CMK (cell line): ENCODE measurements at regions not wholly inside any gene's neighbourhood (a gene's known extent, or its start where the extent isn't known, plus 50 kb on each side); places are given as distances from the start of the nearest gene placed in this dataset.
A peak's percentile ranks its signal among the peaks of the same experiment; 100 is the strongest.

Experiments used
- DNase-seq: peaks from one replicate; pipeline ENCODE4 v3.0.0-alpha.2; 2010; ENCODE audit warnings: low read depth

GRCh38 chr5:93107141-93107540 lies 473.9 kb downstream of the NR2F1-AS1 start:
- DNase-seq, result no peak

DNA sequence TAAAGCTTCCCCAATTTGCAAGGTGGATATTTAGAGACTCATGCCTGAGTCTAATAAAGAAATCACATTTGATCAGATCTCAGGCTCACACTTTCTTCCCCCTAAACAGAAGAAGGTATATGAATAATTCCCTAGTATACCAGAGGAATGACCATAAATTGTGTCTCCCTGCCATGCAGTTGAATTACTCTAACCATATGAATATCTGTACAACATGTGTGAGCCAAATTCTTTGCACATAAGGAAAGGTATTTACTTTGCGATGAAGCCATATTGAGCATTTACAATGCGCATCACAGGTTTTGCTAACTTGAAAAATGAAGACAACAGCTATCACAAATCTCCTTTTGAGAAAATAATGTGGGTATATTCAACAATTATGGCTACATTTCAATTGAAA lies 479.4 kb downstream of the NR2F1-AS1 start:
- DNase-seq, result no peak

DNA sequence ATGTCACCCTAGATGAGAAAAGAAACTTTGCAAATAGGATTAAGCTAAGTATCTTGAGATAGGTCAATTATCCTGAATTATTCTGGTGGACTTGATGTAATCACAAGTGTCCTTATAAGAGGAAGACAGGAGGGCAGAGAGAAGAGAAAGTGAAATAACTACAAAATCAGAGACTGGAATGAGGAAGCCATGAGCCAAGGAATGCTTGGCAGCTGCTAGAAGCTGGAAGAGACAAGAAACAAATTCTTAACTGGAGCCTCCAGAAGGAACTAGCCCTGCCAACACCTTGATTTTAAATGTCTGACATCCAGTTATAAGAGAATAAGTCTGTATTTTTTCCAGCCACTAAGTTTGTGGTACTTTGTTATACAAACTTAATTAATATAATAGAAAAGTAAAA lies 480.0 kb downstream of the NR2F1-AS1 start:
- no peak for DNase-seq

DNA sequence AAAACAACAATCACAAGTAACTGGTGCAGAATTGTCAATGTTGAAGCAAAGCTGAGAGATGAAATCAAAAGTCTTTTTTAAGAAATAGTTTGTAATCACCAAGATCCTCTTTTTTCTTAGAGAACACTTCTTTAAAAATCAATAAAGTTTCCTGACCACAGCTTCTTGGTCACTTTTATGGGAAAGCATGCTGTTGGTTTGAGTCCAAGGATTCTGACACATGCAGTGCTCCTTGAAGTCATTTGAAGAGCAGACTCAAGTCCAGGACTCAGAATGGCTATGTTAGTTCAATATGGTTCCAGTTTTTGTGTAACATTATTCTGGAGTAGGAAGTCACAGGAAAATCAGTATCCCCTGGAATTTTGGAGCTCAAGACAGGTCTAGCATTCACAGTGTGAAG lies 480.6 kb downstream of the NR2F1-AS1 start:
- DNase-seq, result no peak

DNA sequence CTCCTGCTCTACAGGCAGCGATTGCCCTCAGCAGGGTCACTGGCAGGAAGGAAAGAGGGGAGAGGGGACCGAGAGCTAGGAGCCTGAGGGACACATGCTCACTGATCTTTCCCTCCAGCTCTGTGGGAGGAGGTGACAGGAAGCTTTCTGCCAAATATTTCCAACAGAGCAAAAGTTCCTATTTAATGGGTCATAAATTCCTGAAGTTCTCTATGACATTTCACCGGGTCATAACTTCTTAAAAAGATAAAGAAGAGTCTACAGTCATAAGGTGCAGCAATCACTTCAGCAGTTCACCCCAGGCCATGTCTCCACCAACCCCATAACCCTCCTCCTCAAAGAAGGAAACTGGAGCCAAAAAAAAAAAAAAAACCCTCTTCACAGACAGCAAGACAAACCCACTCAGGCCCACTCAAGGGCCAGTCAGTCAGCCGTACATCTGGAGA lies 481.1 kb downstream of the NR2F1-AS1 start:
- no peak for DNase-seq

GRCh38 chr5:93096561-93096960 lies 484.5 kb downstream of the NR2F1-AS1 start:
- DNase-seq, result no peak

GRCh38 chr5:93092349-93093105 lies 488.5 kb downstream of the NR2F1-AS1 start:
- no peak for DNase-seq

- DNase-seq, result no peak
These were observed 490.3 kb downstream of the NR2F1-AS1 start for GRCh38 chr5:93090698-93091097.

- DNase-seq, result no peak
These were observed 492.2 kb downstream of the NR2F1-AS1 start for GRCh38 chr5:93088592-93089389.

GRCh38 chr5:93087326-93087725 lies 493.7 kb downstream of the NR2F1-AS1 start:
- DNase-seq, result no peak

DNA sequence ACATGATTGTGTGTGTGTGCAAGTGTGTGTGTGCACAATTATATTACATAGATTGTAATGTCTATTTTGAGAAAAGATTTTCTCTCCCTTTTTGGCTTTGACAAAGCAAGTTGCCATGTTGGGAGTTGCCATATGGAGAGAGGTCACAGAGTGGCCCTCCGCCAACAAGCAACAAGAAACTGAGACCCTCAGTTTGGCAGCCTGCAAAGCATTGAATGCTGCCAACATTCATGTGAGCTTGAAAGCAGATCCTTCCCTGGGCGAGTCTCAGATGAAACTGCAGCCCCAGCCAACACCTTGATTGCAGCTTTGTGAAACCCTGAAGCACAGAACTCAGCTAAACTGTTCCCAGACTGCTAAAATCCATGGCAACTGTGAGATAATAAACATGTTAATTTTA lies 498.0 kb downstream of the NR2F1-AS1 start:
- DNase-seq, result no peak

DNA sequence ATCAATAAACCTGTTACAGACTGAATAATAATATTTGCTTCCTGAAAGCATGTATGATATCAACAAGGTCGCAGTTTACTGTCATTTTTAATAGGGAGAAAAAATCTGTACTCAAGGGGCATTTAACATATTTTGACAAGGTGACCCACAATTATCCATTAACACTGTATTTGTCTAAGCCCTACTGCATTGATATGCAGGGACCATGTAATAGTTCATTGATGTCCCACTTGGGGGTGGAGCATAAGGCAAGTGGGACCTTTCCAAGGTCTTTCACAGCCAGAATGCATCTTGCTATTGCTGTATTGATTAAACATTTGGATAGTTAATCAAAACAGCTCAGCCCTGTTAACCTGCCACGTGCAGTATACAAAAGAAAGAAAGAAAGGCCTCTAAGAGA lies 502.0 kb downstream of the NR2F1-AS1 start:
- no peak for DNase-seq

GRCh38 chr5:93078082-93079038 lies 502.7 kb downstream of the NR2F1-AS1 start:
- DNase-seq, result peak; percentile 32

DNA sequence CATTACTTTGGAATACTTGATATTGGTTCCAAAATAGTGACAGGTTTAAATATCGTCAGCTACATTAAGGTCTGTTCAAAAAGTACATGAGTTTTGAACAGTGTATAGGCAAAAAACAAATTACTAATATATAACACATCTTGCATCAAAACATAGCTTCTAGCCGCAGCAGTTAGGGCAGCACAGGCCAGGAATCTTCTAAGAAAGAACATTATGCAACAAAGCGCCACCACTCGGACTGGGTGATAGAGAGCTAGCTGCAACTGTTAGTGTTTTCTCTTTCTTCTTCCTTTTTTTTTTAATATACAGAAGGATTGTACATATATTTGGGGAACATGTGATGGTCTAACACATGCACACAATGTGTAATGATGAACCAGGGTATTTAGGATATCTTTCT lies 504.5 kb downstream of the NR2F1-AS1 start:
- no peak for DNase-seq

DNA sequence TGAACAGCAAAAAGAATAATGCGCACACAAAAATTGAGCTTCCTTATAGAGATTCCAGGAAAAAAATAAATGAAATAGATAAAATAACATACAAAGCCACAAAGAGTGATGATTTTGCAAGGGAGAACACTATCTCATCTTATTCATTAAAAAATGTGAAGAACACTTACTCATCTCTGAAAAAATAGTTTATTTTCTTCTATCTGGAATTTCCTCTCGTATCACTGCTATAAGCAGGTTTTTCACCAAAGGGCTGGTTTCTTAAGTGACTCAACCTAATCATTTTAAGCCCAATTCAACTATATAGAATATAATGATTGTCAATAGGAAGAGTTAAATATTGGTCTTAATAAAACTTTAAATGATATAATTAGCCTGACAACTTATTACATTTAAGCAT lies 504.9 kb downstream of the NR2F1-AS1 start:
- DNase-seq, result no peak

DNA sequence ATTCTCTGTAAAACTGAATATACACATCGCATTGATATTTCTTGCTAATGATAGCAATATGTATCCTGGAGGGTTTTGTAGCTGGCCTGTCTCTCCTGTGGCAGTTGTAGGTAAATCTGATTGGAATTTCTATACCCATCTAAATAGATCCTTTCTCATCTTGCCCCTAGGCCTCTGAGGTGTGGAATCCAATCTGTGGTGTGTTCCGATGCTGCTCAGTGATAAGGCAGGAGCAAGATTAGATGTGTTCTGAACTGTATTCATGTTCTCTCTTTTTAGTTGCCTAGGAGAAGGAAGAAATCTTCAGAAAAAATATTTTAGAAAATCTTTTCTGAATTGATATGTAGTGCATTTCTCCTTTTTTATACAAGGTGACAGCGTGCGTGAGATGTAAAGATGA lies 507.5 kb downstream of the NR2F1-AS1 start:
- DNase-seq, result no peak

GRCh38 chr5:93072831-93073459 lies 508.1 kb downstream of the NR2F1-AS1 start:
- DNase-seq, result no peak

DNA sequence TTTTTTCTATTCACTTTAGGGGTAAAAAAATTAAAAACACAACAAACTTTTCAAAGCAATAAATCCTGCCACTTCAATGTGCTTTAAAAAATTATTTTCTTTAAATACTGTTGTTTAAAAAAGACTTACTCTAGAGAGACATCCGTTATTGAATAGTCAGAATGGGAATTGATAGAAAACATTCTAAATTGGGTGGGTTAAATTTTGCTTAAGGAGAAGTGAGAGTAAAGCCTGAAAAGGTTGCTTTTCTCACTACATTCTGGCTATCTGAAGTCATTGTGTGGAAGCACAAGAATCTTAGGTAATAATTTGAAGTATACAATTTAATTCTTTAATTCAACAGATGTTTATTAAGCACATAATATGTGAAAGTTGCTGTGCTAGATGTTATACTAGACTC lies 509.3 kb downstream of the NR2F1-AS1 start:
- DNase-seq, result no peak

- DNase-seq, result no peak
These were observed 510.1 kb downstream of the NR2F1-AS1 start for GRCh38 chr5:93070938-93071337.

- no peak for DNase-seq
These were observed 511.7 kb downstream of the NR2F1-AS1 start for GRCh38 chr5:93069276-93069675.

- no peak for DNase-seq
These were observed 518.5 kb downstream of the NR2F1-AS1 start for GRCh38 chr5:93062548-93062947.

DNA sequence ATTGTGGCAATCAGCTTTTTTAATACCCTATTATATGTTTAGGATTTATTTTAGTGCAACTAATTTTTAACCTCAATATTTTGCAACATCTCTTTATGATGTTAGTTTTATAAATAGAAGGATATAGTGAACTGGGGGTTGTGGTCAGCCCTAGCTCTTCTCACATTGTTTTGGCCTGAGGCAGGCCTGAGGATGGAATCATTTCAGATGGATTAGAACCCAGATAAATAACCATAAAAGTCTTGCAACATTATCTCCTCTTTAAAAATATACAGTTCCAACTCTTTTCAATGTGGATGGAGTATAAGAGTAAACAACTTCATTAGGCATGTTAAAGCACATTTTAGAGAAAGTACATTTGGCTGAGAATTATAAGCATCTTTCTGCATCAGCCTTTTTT lies 522.7 kb downstream of the NR2F1-AS1 start:
- no peak for DNase-seq
